K562 (cell line): ENCODE measurements at regions not wholly inside any gene's neighbourhood (a gene's known extent, or its start where the extent isn't known, plus 50 kb on each side); places are given as distances from the start of the nearest gene placed in this dataset.

Source experiments
- ATAC-seq: fragments of 200-7000 bp; cut with Tn5 transposase; 3 replicates; pipeline ENCODE4 v1.9.1; 2020; ENCODE audit warnings: moderate library complexity
- BruUV-seq: library from RNA; stranded (reverse); fragments of 400-500 nt; replicated peaks from 2 replicates; lab custom pipeline; 2021; lab: Mats Ljungman, UMichigan
- CTCF ChIA-PET: fragments of 300-600 bp; formaldehyde crosslinking; extraction: SDS; loops from one replicate; lab custom pipeline; 2021; ENCODE audit warnings: low intra/inter-chr PET ratio; lab: Yijun Ruan, JAX
- POLR2A ChIA-PET: fragments of 300-600, 350-650 bp; sonication (Branson Sonifier 250); formaldehyde crosslinking; extraction: SDS; loops from one replicate; lab custom pipeline; 2021; ENCODE audit warnings: antibody characterized with exemption, inconsistent platforms; lab: Yijun Ruan, JAX
- DNase-seq, 4 experiments: peaks; one replicate each; pipeline versions ENCODE4 v3.0.0 to v3.0.0-alpha.2; 2011 to 2018; ENCODE audit warnings: low spot score in 3 of 4, mixed read lengths in 3 of 4; ENCODE audit errors: extremely low read depth in 1 of 4
- FAIRE-seq: peaks from 2 replicates; lab custom pipeline; 2011; peaks lifted over from hg19 to GRCh38; lab: Jason Lieb, UNC
- H2AFZ ChIP-seq: 2 replicates; pipeline ENCODE4 v1.6.0; 2011; ENCODE audit warnings: low read depth, low read length, control low read depth, inconsistent platforms
- H3K27ac ChIP-seq: fragments of 200-600 bp; 3 replicates; pipeline ENCODE4 v1.8.0; 2011; ENCODE audit warnings: low read depth, mild to moderate bottlenecking, control low read depth, inconsistent platforms, low read length, moderate library complexity, mixed read lengths; ENCODE audit errors: extremely low read depth
- H3K27me3 ChIP-seq, 2 experiments: fragments of 300-600 bp in 1 of 2; 2 replicates in 1 of 2; 3 replicates in 1 of 2; pipeline versions ENCODE4 v1.6.0 to v1.8.0; 2011; ENCODE audit warnings: inconsistent platforms in 2 of 2, low read length in 2 of 2, mild to moderate bottlenecking in 1 of 2, mixed read lengths in 1 of 2, moderate library complexity in 1 of 2; ENCODE audit not compliant: control insufficient read depth in 2 of 2, insufficient read depth in 2 of 2
- H3K36me3 ChIP-seq: fragments of 300-600 bp; 3 replicates; pipeline ENCODE4 v1.8.0; 2011; ENCODE audit warnings: mild to moderate bottlenecking, low read length, inconsistent platforms; ENCODE audit not compliant: control insufficient read depth, insufficient read depth
- H3K4me1 ChIP-seq, 2 experiments: fragments of 200-600 bp in 1 of 2; replicated peaks in 1 of 2; 2 replicates in 1 of 2; 3 replicates in 1 of 2; pipeline versions ENCODE4 v1.5.1 to v1.8.0; 2011; ENCODE audit warnings: inconsistent platforms in 2 of 2, low read length in 2 of 2, mild to moderate bottlenecking in 1 of 2, mixed read lengths in 1 of 2, moderate library complexity in 1 of 2; ENCODE audit not compliant: control insufficient read depth in 2 of 2, insufficient read depth in 2 of 2
- H3K4me2 ChIP-seq: 2 replicates; pipeline ENCODE4 v1.6.1; 2011; ENCODE audit warnings: low read length, control low read depth, inconsistent platforms, mixed read lengths; ENCODE audit not compliant: insufficient read depth
- H3K4me3 ChIP-seq: fragments of 200-600 bp; sonication (generic), shearing (Covaris generic); 2 replicates; pipeline ENCODE4 v1.5.1; 2016; ENCODE audit warnings: control low read depth, inconsistent platforms
- H3K79me2 ChIP-seq: fragments of 200-600 bp; 3 replicates; pipeline ENCODE4 v1.8.0; 2011; ENCODE audit warnings: low read length, inconsistent platforms; ENCODE audit not compliant: control insufficient read depth, insufficient read depth
- H3K9ac ChIP-seq, 2 experiments: 2 replicates each; pipeline versions ENCODE4 v1.6.0 to v1.6.1; 2011; ENCODE audit warnings: low read depth in 2 of 2, low read length in 2 of 2, control low read depth in 1 of 2, inconsistent platforms in 1 of 2, mild to moderate bottlenecking in 1 of 2, mixed read lengths in 1 of 2; ENCODE audit not compliant: insufficient read depth in 1 of 2
- H3K9me1 ChIP-seq: one replicate; pipeline ENCODE4 v1.6.0; 2011; ENCODE audit warnings: inconsistent platforms, mild to moderate bottlenecking, low read length, moderate library complexity; ENCODE audit not compliant: control insufficient read depth, insufficient read depth
- H3K9me3 ChIP-seq: replicated peaks from 2 replicates; pipeline ENCODE4 v1.5.1; 2011; ENCODE audit warnings: low read depth, low read length, inconsistent platforms; ENCODE audit not compliant: control insufficient read depth, insufficient read depth
- H4K20me1 ChIP-seq: replicated peaks from 2 replicates; pipeline ENCODE4 v1.6.1; 2011; ENCODE audit warnings: low read length, inconsistent platforms, mixed read lengths; ENCODE audit not compliant: control insufficient read depth, insufficient read depth
- DMBX1 ChIP-seq: fragments of 250-450 bp; sonication (Bioruptor Pico); IDR thresholded peaks from 2 replicates; pipeline ENCODE4 v1.8.0; 2022; ENCODE audit warnings: inconsistent platforms, mild to moderate bottlenecking, moderate library complexity, borderline replicate concordance
- ELF1 ChIP-seq: fragments of 200-800 bp; sonication (Bioruptor generic); IDR thresholded peaks from 2 replicates; pipeline ENCODE4 v1.6.1; 2016; ENCODE audit warnings: missing genetic modification characterization, missing compliant biosample characterization
- HEY1 ChIP-seq: fragments of 250-450 bp; sonication (Bioruptor Pico); IDR thresholded peaks from 2 replicates; pipeline ENCODE4 v1.5.0; 2020; ENCODE audit warnings: mild to moderate bottlenecking, moderate library complexity, borderline replicate concordance
- HNRNPUL1 ChIP-seq: fragments of 200-400 bp; formaldehyde crosslinking; IDR thresholded peaks from 2 replicates; pipeline ENCODE4 v1.6.1; 2017; ENCODE audit warnings: low read length
- IRF2 ChIP-seq: sonication (generic); formaldehyde crosslinking; IDR thresholded peaks from 2 replicates; pipeline ENCODE4 v1.8.1; 2022; ENCODE audit warnings: mild to moderate bottlenecking, missing genetic modification reagents
- MCM5 ChIP-seq: fragments of 450-650 bp; IDR thresholded peaks from 2 replicates; pipeline ENCODE4 v1.6.1; 2016; ENCODE audit warnings: low read depth
- NRF1 ChIP-seq, 2 experiments: fragments of 450-650 bp; IDR thresholded peaks in 1 of 2; conservative IDR thresholded peaks in 1 of 2; 2 replicates each; pipeline ENCODE4 v1.6.1; 2014; ENCODE audit warnings: mild to moderate bottlenecking in 2 of 2
- PRPF4 ChIP-seq: fragments of 200-400 bp; formaldehyde crosslinking; IDR thresholded peaks from one replicate; pipeline ENCODE4 v1.6.1; 2017; ENCODE audit warnings: low read length, low read depth, mild to moderate bottlenecking; ENCODE audit not compliant: insufficient read depth, poor library complexity, severe bottlenecking
- RB1 ChIP-seq: fragments of 450-650 bp; IDR thresholded peaks from 2 replicates; pipeline ENCODE4 v1.6.1; 2017; ENCODE audit warnings: low read depth, mild to moderate bottlenecking
- SFPQ ChIP-seq: fragments of 200-400 bp; formaldehyde crosslinking; IDR thresholded peaks from 2 replicates; pipeline ENCODE4 v1.6.1; 2017; ENCODE audit warnings: mild to moderate bottlenecking, low read depth, low read length, moderate library complexity
- TGIF2 ChIP-seq: sonication (generic); formaldehyde crosslinking; IDR thresholded peaks from 2 replicates; pipeline ENCODE4 v1.8.1; 2022; ENCODE audit warnings: mild to moderate bottlenecking, missing genetic modification reagents, moderate library complexity
- ZMIZ1 ChIP-seq, 2 experiments: fragments of 150-350 bp in 1 of 2; IDR thresholded peaks; 2 replicates each; pipeline ENCODE4 v1.6.1; 2012 to 2016; ENCODE audit warnings: low read depth in 2 of 2, low read length in 2 of 2, mild to moderate bottlenecking in 1 of 2, moderate library complexity in 1 of 2
- ZNF253 ChIP-seq: fragments of 250-450 bp; sonication (Bioruptor Pico); conservative IDR thresholded peaks from 2 replicates; pipeline ENCODE4 v1.6.1; 2021; ENCODE audit warnings: mild to moderate bottlenecking
- ZNF444 ChIP-seq: fragments of 250-450 bp; sonication (Bioruptor Pico); IDR thresholded peaks from 2 replicates; pipeline ENCODE4 v1.4.0; 2020; ENCODE audit warnings: mild to moderate bottlenecking, moderate library complexity
- ZNF707 ChIP-seq: fragments of 250-450 bp; sonication (Bioruptor Pico); conservative IDR thresholded peaks from 2 replicates; pipeline ENCODE4 v1.8.0; 2022; ENCODE audit warnings: inconsistent platforms, mild to moderate bottlenecking, moderate library complexity
- WGBS: fragments of 100-300 bp; shearing (Covaris generic); methylation state at CpG from one replicate; pipeline ENCODE4 v1.1.6; 2016; ENCODE audit warnings: low coverage, mixed read lengths; ENCODE audit not compliant: insufficient coverage; ENCODE audit errors: missing lambda C conversion rate; 5-methylcytosine and 5-hydroxymethylcytosine counted together
- in situ Hi-C: fragments of 300-500 bp; cut with MboI; formaldehyde crosslinking; loops from 4 replicates; pipeline ENCODE4 v1.15.0; 2018; ENCODE audit warnings: inconsistent platforms, mixed read lengths
- intact Hi-C: fragments of 100-400 bp; cut with micrococcal nuclease; formaldehyde crosslinking; loops from 2 replicates; pipeline ENCODE4 v1.14.2; 2022

- H3K4me2 ChIP-seq, result no peak overlapping the region
- in situ Hi-C loops, result no loop called here
- H3K9me3 ChIP-seq, result no peaks in the 10 kb centered on the region; the same call in 1 of the 2 replicates
- no peaks in the 10 kb centered on the region for H3K36me3 ChIP-seq
- H2AFZ ChIP-seq, result no peak overlapping the region
- ATAC-seq, result no peak
- H3K27me3 ChIP-seq, result no peaks in the 10 kb centered on the region
- no peak overlapping the region for H3K27ac ChIP-seq
- ChIA-PET POLR2A (no interaction called here), CTCF (no interaction called here)
- H3K4me1 ChIP-seq, result no peaks in the 10 kb centered on the region
- FAIRE-seq, result no peak
- H3K79me2 ChIP-seq, result no peaks in the 10 kb centered on the region
- H3K9ac ChIP-seq, result no peak overlapping the region
- H3K9me1 ChIP-seq, result no peaks in the 10 kb centered on the region
- DNase-seq, result no peak
- H4K20me1 ChIP-seq, result no peaks in the 10 kb centered on the region
- WGBS, result 2% methylated on average over 5 of the region's 5 CpGs
- TF ChIP-seq ELF1 (tag) (no peak), ZNF707 (no peak), ZNF253 (CRISPR knock-in tag) (no peak), NRF1 (conservative IDR thresholded peaks at IDR 0.05 in 1 of 2, IDR thresholded peaks at IDR 0.05 in 1 of 2) (no peak), SFPQ (no peak), DMBX1 (CRISPR knock-in tag) (no peak), TGIF2 (CRISPR knock-in tag) (no peak), HEY1 (no peak), ZMIZ1 (IDR thresholded peaks at IDR 0.05; ENCODE audit: low read depth in 2 of 2, low read length in 2 of 2) (no peak), RB1 (no peak), IRF2 (CRISPR knock-in tag) (no peak), PRPF4 (no peak), HNRNPUL1 (no peak), MCM5 (no peak), ZNF444 (CRISPR knock-in tag) (no peak)
- intact Hi-C loops, result no loop called here
- no TSS peak for BruUV-seq
- no peak overlapping the region for H3K4me3 ChIP-seq
Observed at GRCh38 chr6:9399916-9400315, 964.6 kb upstream of the SLC35B3 start.
